ENCODE measurements at regions not wholly inside any gene's neighbourhood (a gene's known extent, or its start where the extent isn't known, plus 50 kb on each side); places are given as distances from the start of the nearest gene placed in this dataset.

GRCh38 chr20:11027224-11027623 lies 353.4 kb upstream of the JAG1 start:
- H3K9me3 ChIP-seq (ENCODE audit: insufficient read depth, low read depth) = no peaks in the 10 kb centered on the region
- DNase-seq = no peak
- no peaks in the 10 kb centered on the region for H4K20me1 ChIP-seq (ENCODE audit: insufficient read depth)
- no peak overlapping the region for H2AFZ ChIP-seq
- ChIA-PET CTCF (no interaction called here), POLR2A (ENCODE audit: unreplicated experiment) (no interaction called here)
- no peak overlapping the region for H3K4me2 ChIP-seq
- no peak overlapping the region for H3K4me3 ChIP-seq
- H3F3A ChIP-seq (ENCODE audit: insufficient read depth, low read depth) = 0 out of 2 replicates have a peak, but pooled peaks cover 3% of the 10 kb centered on the region
- no peak for TF ChIP-seq EZH2 (IDR thresholded peaks at IDR 0.05; ENCODE audit: low read depth)
- TF ChIP-seq, protein P1, sequence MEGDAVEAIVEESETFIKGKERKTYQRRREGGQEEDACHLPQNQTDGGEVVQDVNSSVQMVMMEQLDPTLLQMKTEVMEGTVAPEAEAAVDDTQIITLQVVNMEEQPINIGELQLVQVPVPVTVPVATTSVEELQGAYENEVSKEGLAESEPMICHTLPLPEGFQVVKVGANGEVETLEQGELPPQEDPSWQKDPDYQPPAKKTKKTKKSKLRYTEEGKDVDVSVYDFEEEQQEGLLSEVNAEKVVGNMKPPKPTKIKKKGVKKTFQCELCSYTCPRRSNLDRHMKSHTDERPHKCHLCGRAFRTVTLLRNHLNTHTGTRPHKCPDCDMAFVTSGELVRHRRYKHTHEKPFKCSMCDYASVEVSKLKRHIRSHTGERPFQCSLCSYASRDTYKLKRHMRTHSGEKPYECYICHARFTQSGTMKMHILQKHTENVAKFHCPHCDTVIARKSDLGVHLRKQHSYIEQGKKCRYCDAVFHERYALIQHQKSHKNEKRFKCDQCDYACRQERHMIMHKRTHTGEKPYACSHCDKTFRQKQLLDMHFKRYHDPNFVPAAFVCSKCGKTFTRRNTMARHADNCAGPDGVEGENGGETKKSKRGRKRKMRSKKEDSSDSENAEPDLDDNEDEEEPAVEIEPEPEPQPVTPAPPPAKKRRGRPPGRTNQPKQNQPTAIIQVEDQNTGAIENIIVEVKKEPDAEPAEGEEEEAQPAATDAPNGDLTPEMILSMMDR (conservative IDR thresholded peaks at IDR 0.05) = no peak
- H3K9me2 ChIP-seq (ENCODE audit: insufficient read depth) = no peaks in the 10 kb centered on the region
- H3K27me3 ChIP-seq (ENCODE audit: insufficient read depth, low read depth) = no peaks in the 10 kb centered on the region
- no peak overlapping the region for H3K27ac ChIP-seq
- no peaks in the 10 kb centered on the region for H3K4me1 ChIP-seq (replicated peaks; ENCODE audit: insufficient read depth)
- H3K36me3 ChIP-seq (ENCODE audit: low read depth) = no peaks in the 10 kb centered on the region
- BruUV-seq (replicated peaks) = no TSS peak
- no peaks in the 10 kb centered on the region for H3K79me2 ChIP-seq (ENCODE audit: low read depth)
- intact Hi-C loops (cut with micrococcal nuclease; ENCODE audit: unreplicated experiment) = no loop called here

DNA sequence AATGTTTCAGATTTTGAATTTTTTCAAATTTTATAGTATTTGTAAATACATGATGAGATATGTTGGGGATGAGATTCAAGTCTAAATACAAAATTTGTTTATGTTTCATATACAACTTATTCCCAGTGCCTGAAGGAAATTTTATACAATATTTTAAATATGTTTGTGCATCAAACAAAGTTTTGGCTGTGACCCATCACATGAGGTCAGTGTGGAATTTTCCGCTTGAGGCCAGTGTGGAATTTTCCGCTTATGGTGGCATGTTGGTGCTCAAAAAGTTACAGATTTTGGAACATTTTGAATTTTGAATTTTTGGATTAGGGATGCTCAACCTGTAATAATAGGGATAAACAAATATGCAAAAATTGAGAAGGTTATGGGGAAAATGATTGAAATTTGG lies 356.6 kb upstream of the JAG1 start:
- H4K20me1 ChIP-seq (ENCODE audit: insufficient read depth) = no peaks in the 10 kb centered on the region
- no peak overlapping the region for H3K4me2 ChIP-seq
- no peaks in the 10 kb centered on the region for H3K79me2 ChIP-seq (ENCODE audit: low read depth)
- H3K27me3 ChIP-seq (ENCODE audit: insufficient read depth, low read depth) = no peaks in the 10 kb centered on the region
- no peak overlapping the region for H3K27ac ChIP-seq
- BruUV-seq (replicated peaks) = no TSS peak
- POLR2A ChIA-PET (ENCODE audit: unreplicated experiment) = no interaction called here
- no peak overlapping the region for H2AFZ ChIP-seq
- no peaks in the 10 kb centered on the region for H3K36me3 ChIP-seq (ENCODE audit: low read depth)
- H3K4me3 ChIP-seq = no peak overlapping the region
- H3K9me3 ChIP-seq (ENCODE audit: insufficient read depth, low read depth) = no peaks in the 10 kb centered on the region
- no peaks in the 10 kb centered on the region for H3K9me2 ChIP-seq (ENCODE audit: insufficient read depth)
- H3F3A ChIP-seq (ENCODE audit: insufficient read depth, low read depth) = no peaks in the 10 kb centered on the region
- CTCF ChIA-PET = no interaction called here
- TF ChIP-seq EZH2 (IDR thresholded peaks at IDR 0.05; ENCODE audit: low read depth) = no peak
- TF ChIP-seq, protein P1 (conservative IDR thresholded peaks at IDR 0.05) = no peak
- intact Hi-C loops (cut with micrococcal nuclease; ENCODE audit: unreplicated experiment) = no loop called here
- DNase-seq = no peak
- no peaks in the 10 kb centered on the region for H3K4me1 ChIP-seq (replicated peaks; ENCODE audit: insufficient read depth)

DNA sequence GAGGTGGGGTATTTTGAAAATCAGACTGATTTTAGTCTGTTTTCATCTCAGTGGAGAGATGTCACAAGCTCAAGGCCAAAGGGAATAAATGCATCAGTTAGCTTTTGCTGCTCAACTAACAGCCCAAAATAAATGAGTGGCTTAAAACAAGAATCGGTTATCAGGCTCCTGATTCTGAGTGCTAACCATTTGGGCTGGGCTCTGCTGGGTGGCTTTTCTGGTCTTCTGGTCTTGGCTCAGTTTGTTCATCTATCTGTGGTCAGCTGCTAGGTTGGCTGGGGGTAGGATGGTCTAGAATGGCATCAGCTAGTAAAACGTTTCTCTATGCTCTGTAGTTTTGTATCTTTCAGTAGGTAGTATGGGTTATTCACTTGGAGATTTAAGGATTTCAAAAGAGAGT lies 357.5 kb upstream of the JAG1 start:
- no peaks in the 10 kb centered on the region for H3K36me3 ChIP-seq (ENCODE audit: low read depth)
- no peak overlapping the region for H3K27ac ChIP-seq
- no peaks in the 10 kb centered on the region for H3K79me2 ChIP-seq (ENCODE audit: low read depth)
- no peaks in the 10 kb centered on the region for H3K27me3 ChIP-seq (ENCODE audit: insufficient read depth, low read depth)
- no peak overlapping the region for H2AFZ ChIP-seq
- intact Hi-C loops (cut with micrococcal nuclease; ENCODE audit: unreplicated experiment) = no loop called here
- H3K4me1 ChIP-seq (replicated peaks; ENCODE audit: insufficient read depth) = no peaks in the 10 kb centered on the region
- H3K4me3 ChIP-seq = no peak overlapping the region
- no peak overlapping the region for H3K4me2 ChIP-seq
- H4K20me1 ChIP-seq (ENCODE audit: insufficient read depth) = no peaks in the 10 kb centered on the region
- DNase-seq = no peak
- no peaks in the 10 kb centered on the region for H3F3A ChIP-seq (ENCODE audit: insufficient read depth, low read depth)
- TF ChIP-seq, protein P1 (conservative IDR thresholded peaks at IDR 0.05) = no peak
- no peak for TF ChIP-seq EZH2 (IDR thresholded peaks at IDR 0.05; ENCODE audit: low read depth)
- no TSS peak for BruUV-seq (replicated peaks)
- H3K9me3 ChIP-seq (ENCODE audit: insufficient read depth, low read depth) = no peaks in the 10 kb centered on the region
- ChIA-PET POLR2A (ENCODE audit: unreplicated experiment) (no interaction called here), CTCF (no interaction called here)
- no peaks in the 10 kb centered on the region for H3K9me2 ChIP-seq (ENCODE audit: insufficient read depth)
